ENCODE measurements at regions not wholly inside any gene's neighbourhood (a gene's known extent, or its start where the extent isn't known, plus 50 kb on each side); places are given as distances from the start of the nearest gene placed in this dataset.

DNA sequence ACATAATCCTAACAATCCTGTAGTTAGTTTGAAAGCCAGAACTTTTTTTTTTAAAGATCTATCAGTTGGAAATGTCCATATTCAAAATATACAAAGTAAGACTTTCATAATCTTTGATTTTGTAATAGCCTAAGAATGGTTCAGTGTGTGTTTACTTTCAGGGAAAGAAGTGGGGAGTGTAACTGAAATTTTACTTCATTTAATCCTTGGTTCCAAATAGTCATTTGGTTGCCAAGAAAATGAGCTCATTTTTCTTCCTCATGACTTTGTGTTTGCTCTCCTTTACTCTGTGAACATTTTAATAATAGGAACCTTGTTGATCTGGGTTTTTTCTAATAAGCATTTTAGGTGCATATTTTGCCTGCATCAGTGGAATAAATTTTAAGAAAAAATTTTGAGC lies 278.8 kb downstream of the SLITRK6 start:
- intact Hi-C loops (cut with DNase I): no loop called here
- peak; percentile 84 for ATAC-seq

GRCh38 chr13:85519363-85519762 lies 279.9 kb downstream of the SLITRK6 start:
- intact Hi-C loops (cut with DNase I): no loop called here
- DNase-seq (ENCODE audit: low spot score) (no peak), ATAC-seq (no peak)

More for the DNA sequence above, 278.8 kb downstream of the SLITRK6 start:
- DNase-seq (ENCODE audit: low spot score): no peak

DNA sequence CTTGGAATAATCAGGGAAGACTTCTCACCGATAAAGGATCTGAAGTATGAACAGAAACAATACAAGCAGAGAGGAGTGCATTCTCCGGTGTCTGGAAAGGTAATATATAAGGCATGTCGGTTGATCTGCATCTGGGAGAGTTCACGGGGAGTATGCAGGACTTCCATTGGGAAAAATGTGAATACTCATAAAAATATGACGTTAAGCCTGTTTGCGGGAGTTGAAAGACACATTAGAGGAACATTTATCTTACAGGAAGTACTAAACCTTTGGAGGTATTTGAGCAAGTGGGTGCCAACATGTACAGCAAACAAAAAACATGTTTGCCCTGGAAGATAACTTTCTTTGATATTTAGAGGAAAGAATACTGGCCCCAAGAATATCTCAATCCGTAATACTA lies 286.8 kb downstream of the SLITRK6 start:
- no peak for DNase-seq (ENCODE audit: low spot score)
- intact Hi-C loops (cut with DNase I): no loop called here
- ATAC-seq: no peak

DNA sequence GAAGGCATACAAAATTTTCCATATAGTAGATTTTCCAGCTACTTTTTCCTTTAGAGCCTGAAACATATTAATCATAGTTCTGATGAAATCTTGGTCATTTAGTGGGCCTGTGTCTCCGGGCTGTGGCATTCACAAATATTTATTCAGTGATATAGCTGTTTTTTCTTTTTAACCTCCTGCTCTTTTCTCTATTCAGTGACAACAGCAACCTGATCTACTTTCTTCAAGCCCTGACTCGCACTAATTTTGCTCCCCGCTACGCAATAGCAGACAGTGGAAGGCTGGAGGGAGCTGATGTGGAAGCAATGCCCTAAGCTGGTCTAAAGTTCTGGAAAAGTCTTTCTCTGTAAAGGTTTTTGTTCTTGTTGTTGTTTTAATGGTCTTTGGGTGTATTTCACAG lies 289.7 kb downstream of the SLITRK6 start:
- intact Hi-C loops (cut with DNase I): no loop called here
- DNase-seq (ENCODE audit: low spot score) (no peak), ATAC-seq (peak; percentile 22)

DNA sequence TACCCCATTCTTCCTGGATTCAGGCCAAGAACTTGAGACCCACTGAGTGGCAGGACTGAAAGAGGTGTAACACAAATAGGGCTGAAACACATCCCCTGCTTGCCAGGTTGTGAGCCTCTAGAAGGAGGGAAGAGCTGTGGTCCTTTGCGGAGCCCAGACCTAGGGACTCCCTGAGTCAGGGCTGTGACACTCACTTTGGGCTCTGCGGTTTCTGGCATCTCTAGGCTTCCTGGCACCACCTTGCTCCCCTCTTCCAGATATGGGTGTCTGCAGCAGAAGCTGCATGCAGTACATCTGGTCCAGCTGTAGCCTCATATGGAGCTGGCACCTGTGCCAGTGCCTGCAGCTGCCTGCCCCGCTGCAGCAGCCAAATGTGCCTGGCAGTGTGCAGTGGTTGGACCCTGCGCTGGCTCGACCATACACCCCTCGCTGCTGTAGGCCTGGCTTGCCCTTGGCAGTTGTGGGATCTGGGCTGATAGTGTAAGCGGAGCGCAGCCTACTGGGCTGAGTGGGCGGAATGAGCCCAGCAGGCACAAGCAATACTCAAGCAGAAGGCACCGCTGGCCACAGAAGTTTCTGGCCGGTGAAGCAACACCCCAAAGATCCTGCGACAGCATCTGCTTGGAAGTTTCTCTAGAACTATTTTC lies 290.4 kb downstream of the SLITRK6 start:
- peak; percentile 48 for ATAC-seq
- DNase-seq (ENCODE audit: low spot score): no peak
- intact Hi-C loops (cut with DNase I): no loop called here

GRCh38 chr13:85503797-85504196 lies 295.4 kb downstream of the SLITRK6 start:
- DNase-seq (ENCODE audit: low spot score) (no peak), ATAC-seq (no peak)
- intact Hi-C loops (cut with DNase I): no loop called here

GRCh38 chr13:85501616-85502015 lies 297.6 kb downstream of the SLITRK6 start:
- intact Hi-C loops (cut with DNase I): no loop called here
- no peak for DNase-seq (ENCODE audit: low spot score)
- ATAC-seq: no peak

- DNase-seq (ENCODE audit: low spot score): no peak
- intact Hi-C loops (cut with DNase I): no loop called here
- no peak for ATAC-seq
These were observed 298.4 kb downstream of the SLITRK6 start for GRCh38 chr13:85500696-85501256.

DNA sequence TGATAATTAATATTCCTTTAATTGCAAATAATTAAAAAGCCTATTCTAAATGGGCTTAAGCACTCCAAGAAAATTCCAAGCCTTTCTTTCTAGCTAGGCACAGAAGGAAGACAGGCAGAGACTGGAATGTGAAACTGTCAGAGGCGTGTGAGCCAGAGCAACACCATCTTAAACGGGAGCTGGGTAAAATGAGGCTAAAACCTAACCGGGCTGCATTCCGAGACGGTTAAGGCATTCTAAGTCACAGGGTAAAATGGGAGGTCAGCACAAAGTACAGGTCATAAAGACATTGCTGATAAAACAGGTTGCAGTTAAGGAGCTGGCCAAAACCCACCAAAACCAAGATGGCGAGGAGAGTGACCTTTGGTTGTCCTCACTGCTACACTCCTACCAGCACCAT lies 300.4 kb downstream of the SLITRK6 start:
- intact Hi-C loops (cut with DNase I): no loop called here
- no peak for DNase-seq (ENCODE audit: low spot score)
- no peak for ATAC-seq

GRCh38 chr13:85497652-85498051 lies 301.6 kb downstream of the SLITRK6 start:
- DNase-seq (ENCODE audit: low spot score) (no peak), ATAC-seq (no peak)
- intact Hi-C loops (cut with DNase I): no loop called here

DNA sequence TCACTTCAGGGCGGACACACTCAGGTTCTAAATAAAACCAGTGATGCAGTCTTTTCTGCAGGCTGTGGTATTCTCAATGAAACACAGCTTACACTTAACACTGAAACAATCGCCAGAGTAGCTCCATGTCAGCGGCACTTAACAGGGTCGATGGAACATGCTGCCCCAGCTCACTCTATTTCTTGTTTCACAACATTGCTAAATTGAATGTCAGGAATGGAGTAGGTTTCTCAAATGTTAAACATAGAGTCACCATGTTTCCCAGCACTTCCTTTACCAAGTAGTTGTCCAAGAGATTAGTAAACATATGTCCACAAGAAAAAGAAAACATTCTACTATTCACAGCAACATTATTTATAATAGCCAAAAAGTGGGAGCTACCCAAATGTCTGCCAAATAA lies 306.9 kb downstream of the SLITRK6 start:
- intact Hi-C loops (cut with DNase I): no loop called here
- DNase-seq (ENCODE audit: low spot score): no peak

GRCh38 chr13:85486663-85487062 lies 312.6 kb downstream of the SLITRK6 start:
- no peak for ATAC-seq
- DNase-seq (ENCODE audit: low spot score): no peak
- intact Hi-C loops (cut with DNase I): no loop called here

More for the DNA sequence above, 306.9 kb downstream of the SLITRK6 start:
- ATAC-seq: no peak

DNA sequence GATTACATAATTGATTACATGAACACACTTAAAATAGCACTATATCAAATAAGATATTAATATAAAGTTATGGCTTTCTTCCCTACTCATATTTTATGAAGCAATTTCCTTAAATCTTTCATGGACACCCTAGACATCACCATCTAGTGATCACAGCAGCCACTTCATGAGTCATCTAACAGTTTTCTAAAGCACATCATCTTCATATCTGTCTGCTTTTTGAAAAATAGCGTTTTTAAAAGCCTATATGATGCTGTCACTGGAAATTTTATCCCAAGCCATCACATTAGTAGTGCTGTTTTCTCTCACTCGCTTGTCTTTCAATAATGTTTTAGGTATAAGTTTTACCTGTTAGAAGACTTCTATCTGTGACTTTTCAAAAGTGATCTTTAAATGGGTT lies 326.1 kb downstream of the SLITRK6 start:
- no peak for ATAC-seq
- DNase-seq (ENCODE audit: low spot score): no peak
- intact Hi-C loops (cut with DNase I): no loop called here

- DNase-seq (ENCODE audit: low spot score) (no peak), ATAC-seq (no peak)
- intact Hi-C loops (cut with DNase I): no loop called here
These were observed 329.9 kb downstream of the SLITRK6 start for GRCh38 chr13:85469320-85469719.

- ATAC-seq: no peak
- intact Hi-C loops (cut with DNase I): no loop called here
- no peak for DNase-seq (ENCODE audit: low spot score)
These were observed 336.3 kb downstream of the SLITRK6 start for GRCh38 chr13:85462792-85463425.

DNA sequence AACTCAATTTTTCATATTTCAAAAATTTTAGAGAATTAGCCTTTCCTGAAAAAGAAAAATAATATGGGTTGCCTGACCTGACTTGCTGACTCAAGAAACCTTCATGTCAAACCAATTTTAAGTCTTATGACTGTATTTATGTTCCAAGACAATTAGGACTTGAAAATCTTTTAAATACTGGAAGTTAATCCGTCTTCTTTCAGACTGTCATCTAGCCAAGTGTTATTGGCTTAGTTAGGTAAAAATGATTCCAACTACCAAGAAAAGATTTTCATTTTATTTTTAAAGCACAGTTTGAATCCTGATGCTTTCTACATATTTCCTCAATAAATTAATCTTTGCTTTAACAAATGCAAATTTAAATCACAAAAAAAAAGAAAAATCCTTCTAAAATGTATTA lies 337.6 kb downstream of the SLITRK6 start:
- ATAC-seq: no peak
- no peak for DNase-seq (ENCODE audit: low spot score)
- intact Hi-C loops (cut with DNase I): no loop called here

GRCh38 chr13:85445534-85445933 lies 353.7 kb downstream of the SLITRK6 start:
- ATAC-seq (no peak), DNase-seq (ENCODE audit: low spot score) (no peak)
- intact Hi-C loops (cut with DNase I): no loop called here

GRCh38 chr13:85441975-85442374 lies 357.2 kb downstream of the SLITRK6 start:
- intact Hi-C loops (cut with DNase I): no loop called here
- ATAC-seq: no peak

DNA sequence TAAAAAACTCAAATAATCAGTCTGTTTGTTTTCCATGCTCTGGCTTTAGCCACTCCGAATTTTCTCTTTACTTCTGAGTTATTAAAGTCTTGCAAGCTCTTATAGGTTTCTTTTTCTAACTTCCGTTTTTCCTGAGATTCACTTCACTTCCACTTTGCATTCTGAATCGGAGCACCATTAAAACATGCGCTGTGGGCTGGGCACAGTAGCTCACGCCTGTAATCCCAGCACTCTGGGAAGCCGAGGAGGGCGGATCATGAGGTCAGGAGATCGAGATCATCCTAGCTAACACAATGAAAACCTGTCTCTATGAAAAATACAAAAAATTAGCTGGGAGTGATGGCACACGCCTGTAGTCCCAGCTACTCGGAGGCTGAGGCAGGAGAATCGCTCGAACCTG lies 357.9 kb downstream of the SLITRK6 start:
- ATAC-seq (no peak), DNase-seq (ENCODE audit: low spot score) (no peak)
- intact Hi-C loops (cut with DNase I): no loop called here

More at GRCh38 chr13:85441975-85442374, 357.2 kb downstream of the SLITRK6 start:
- DNase-seq (ENCODE audit: low spot score): no peak

DNA sequence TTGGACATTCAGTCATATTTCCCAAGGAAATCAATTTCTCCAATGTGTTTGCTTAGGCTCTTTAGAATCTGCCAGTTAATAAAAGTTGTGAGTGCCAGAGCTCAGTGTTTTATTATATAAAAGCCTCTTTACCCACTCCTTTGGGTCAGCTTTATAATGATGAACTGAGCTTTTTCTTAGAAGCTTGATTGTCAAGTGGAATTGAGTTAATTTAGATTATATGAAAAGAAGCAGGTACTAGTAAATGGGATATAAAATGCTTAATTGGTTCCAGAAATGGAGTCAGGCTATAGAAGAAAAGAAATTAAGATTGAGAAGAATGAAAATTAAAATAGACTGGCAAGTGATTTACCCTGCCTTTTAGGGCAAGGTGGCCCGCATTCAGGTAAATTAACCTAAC lies 363.2 kb downstream of the SLITRK6 start:
- ATAC-seq (no peak), DNase-seq (ENCODE audit: low spot score) (no peak)
- intact Hi-C loops (cut with DNase I): no loop called here

- intact Hi-C loops (cut with DNase I): no loop called here
- ATAC-seq (no peak), DNase-seq (ENCODE audit: low spot score) (no peak)
These were observed 364.3 kb downstream of the SLITRK6 start for GRCh38 chr13:85434927-85435326.

All from sciatic nerve (tissue), 2 donors.